ENCODE measurements at regions not wholly inside any gene's neighbourhood (a gene's known extent, or its start where the extent isn't known, plus 50 kb on each side); places are given as distances from the start of the nearest gene placed in this dataset.
"Not testable (repeated sequence)": the region's sequence is repeated elsewhere in the genome, so short reads cannot be mapped to it uniquely, and the experiment has no call there.

- DNase-seq (ENCODE audit: low read depth in 2 of 2): no peak
Observed at GRCh38 chr5:85395526-85395925, 1010.8 kb upstream of the EDIL3 start.

DNA sequence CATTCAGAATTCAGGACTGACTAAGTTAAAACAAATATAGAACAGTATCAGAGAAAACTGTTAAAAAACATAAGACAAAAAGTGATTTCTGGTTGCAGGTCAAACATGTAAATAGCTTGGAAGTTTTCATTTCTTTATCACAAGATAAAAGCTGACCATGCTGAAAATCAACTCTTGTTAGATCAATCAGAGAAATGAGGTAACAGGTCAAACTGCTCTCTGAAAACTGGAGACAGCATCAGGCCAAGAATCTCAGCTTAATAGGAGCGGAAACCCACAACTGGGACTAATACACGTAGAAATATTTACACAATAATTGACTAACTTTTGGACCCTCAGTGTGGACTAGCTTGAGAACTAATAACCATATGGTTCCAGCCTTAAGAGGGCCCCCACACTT is 1012.8 kb upstream of the EDIL3 start:
- no peak for DNase-seq (ENCODE audit: low read depth in 2 of 2)

GRCh38 chr5:85428426-85428934 is 1043.8 kb upstream of the EDIL3 start:
- no peak for DNase-seq (ENCODE audit: low read depth in 2 of 2)

GRCh38 chr5:85431726-85432125 is 1047.0 kb upstream of the EDIL3 start:
- DNase-seq (ENCODE audit: low read depth in 2 of 2): not testable (repeated sequence)

DNA sequence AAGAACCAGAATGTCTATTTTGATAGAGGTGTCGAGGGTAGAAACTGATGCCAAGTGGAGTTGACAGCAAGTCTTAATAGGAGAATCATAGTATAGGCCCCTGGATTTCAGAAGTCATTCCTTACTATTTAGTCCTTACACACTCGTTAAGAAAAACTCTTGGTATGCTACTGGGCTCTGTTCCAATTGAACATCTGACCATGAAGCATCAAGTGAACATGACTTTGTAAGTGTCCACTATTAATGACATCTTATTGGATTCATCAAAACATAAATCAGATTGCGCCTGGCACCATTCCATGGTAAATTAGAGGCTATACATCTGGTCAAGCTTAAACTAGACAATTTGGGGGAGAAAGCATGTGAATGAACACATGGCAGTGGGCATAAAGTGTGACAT is 1056.5 kb upstream of the EDIL3 start:
- DNase-seq (ENCODE audit: low read depth in 2 of 2): no peak

DNA sequence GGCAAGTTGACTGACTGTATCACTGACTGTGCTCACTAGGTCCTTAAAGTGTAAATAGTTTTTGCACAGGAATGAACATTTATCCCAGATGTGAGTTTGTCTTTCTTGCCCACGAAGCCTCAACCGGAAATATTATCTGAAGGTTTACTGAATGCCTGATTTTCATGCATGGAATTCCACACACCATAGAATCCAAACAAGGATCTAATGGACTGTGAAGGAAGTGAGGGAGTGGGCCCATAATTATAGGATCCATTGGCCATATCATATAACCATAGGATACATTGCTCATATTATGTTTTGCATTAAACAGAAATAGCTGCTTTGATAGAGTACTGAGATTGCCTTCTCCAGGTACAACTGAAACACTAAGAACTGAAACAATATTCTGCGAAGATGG is 1057.2 kb upstream of the EDIL3 start:
- DNase-seq (ENCODE audit: low read depth in 2 of 2): no peak

DNA sequence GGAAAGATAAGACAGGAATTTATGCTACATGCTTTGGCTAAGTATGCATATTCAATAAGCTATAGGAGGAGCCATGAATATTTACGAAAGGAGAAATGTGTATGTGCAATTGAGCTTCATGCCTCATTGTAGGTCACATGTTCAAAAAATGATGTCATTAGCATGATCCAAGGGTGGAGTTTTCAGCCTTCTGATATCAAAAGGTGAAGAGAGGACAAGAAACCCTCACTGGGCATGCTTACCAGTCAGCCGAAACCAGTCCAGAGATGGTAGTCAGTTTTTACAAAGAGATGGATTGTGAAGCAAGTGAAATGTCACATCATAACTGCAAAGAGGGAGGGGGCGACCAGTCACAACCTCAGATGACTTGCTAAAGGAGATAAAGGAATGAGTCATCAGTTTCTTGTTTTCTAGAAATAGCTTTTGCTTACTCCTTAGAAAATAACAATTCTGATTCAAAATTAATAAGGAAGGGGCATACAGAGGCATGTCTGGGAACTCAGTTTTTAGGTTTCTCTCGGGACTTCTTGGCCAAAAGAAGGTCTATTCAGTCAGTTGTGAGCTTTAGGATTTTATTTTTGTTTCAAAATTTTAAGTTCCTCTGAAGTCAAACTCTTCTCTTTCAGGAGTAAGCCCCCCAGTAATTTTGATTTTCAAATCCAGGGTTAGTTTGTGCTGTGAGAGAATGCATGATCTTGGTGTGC is 1067.8 kb upstream of the EDIL3 start:
- DNase-seq (ENCODE audit: low read depth in 2 of 2): no peak

GRCh38 chr5:85453026-85453349 is 1068.3 kb upstream of the EDIL3 start:
- DNase-seq (ENCODE audit: low read depth in 2 of 2): no peak

GRCh38 chr5:85458319-85458718 is 1073.6 kb upstream of the EDIL3 start:
- no peak for DNase-seq (ENCODE audit: low read depth in 2 of 2)

GRCh38 chr5:85462957-85463356 is 1078.3 kb upstream of the EDIL3 start:
- DNase-seq (ENCODE audit: low read depth in 2 of 2): no peak

DNA sequence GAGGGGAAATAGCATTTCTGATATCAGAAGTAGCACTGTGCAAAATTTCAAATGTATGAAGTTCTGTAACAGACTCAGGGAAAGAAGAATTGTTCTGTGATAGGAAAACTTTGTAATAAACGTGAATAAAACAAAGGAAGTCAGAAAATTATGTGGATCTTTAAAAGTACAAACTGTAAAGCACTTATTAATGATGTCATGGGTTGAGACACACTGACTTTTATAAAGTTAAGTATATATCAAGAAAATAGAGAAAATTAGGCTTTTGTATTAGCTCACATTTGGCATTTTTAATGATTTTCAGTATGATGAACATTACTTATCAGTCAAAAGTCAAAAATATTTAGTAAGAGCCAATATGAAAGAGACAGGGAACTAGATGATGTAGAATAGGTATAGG is 1081.7 kb upstream of the EDIL3 start:
- no peak for DNase-seq (ENCODE audit: low read depth in 2 of 2)

DNA sequence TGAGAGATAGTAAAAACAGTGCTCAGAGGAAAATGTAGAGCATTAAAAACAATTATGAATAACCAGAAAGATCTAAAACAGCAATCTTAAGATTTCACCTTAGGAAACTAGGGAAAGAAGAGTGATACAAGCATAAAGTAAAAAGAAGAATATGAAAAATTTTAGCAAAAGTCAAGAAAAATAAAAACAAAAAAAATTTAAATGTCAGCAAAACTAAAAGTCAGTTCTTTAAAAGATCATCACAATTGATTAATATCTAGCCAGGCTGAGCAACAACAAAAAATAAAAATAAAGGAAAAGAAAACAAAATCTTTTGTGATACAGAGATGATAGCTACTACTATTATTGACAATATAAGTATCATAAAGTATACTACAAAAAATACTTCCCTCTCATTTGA is 1088.1 kb upstream of the EDIL3 start:
- no peak for DNase-seq (ENCODE audit: low read depth in 2 of 2)

DNA sequence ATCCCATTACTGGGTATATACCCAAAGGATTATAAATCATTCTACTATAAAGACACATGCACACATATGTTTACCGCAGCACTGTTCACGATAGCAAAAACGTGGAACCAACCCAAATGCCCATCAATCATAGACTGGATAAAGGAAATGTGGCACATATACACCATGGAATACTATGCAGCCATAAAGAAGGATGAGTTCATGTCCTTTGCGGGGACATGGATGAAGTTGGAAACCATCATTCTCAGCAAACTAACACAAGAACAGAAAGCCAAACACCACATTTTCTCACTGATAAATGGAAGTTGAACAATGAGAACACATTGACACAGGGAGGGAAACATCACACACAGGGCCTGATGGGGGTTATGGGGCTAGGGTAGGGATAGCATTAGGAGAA is 1090.5 kb upstream of the EDIL3 start:
- not testable (repeated sequence) for DNase-seq (ENCODE audit: low read depth in 2 of 2)

GRCh38 chr5:85476617-85477016 is 1091.9 kb upstream of the EDIL3 start:
- no peak for DNase-seq (ENCODE audit: low read depth in 2 of 2)

DNA sequence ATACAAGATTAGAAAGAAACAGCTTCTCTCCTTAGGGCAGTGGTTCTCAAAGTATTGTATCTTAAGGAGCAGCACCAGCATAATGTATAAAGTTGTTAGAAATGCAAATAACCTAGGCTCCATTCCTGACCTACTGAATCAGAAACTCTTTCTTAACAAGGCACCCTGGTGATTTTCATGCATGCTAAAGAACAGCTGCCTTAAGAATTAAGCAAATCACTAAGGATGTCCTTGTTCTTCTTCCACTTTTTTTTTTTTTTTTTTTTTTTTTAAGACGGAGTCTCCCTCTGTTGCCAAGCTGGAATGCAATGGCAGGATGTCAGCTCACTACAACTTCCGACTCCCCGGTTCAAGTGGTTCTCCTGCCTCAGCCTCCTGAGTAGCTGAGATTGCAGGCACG is 1095.2 kb upstream of the EDIL3 start:
- no peak for DNase-seq (ENCODE audit: low read depth in 2 of 2)

GRCh38 chr5:85484982-85485574 is 1100.4 kb upstream of the EDIL3 start:
- DNase-seq (ENCODE audit: low read depth in 2 of 2): no peak

GRCh38 chr5:85488295-85488694 is 1103.6 kb upstream of the EDIL3 start:
- no peak for DNase-seq (ENCODE audit: low read depth in 2 of 2)

DNA sequence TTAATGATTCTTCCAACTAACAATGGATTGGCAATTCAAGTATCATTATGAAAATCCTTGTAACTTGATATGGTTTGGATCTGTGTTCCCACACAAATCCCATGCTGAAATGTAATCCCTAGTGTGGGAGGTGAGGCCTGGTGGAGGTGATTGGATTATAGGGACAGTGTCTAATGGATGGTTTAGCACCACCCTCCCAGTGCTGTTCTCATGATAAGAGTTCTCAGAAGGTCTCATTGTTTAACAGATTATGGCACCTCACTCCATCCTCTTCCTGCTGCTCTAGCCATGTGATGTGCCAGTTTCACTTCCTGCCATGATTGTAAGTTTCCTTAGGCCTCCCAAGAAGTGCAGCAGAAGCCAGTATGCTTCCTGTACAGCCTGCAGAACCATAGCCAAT is 1116.2 kb upstream of the EDIL3 start:
- no peak for DNase-seq (ENCODE audit: low read depth in 2 of 2)

DNA sequence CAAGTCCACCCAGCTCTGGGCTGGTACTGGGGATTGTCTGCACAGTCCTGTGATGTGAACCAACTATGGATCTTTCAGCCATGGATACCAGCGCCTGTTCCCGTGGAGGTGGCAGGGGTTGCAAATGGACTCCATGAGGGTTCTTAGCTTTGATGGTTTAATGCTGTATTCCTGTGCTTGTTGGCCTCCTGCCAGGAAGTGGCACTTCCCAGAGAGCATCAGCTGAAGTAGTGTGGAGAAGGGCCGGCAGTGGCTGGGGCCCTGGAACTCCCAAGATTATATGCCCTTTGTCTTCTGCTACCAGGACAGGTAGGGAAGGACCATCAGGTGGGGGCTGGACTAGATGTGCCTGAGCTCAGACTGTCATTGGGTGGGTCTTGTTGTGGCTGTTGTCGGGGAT is 1104.8 kb upstream of the COX7C start:
- no peak for DNase-seq (ENCODE audit: low read depth in 2 of 2)

DNA sequence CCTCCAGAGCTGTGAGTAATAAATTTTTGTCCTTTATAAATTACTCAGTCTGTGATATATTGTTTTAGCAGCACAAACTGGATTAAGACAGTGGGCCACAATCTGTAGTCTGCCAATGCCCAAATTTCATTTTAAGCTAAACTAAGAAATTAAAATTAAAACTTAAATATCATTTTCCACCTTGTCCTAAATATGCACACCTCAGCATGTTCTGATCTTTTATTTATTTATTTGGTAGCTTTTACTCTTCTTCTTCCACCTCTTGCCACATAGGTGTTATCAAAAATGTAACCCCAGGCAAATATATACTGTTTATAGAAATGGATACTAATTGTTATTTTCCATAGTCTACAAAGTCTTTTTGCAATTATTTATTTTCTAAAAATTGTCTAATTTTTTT is 1102.2 kb upstream of the COX7C start:
- no peak for DNase-seq (ENCODE audit: low read depth in 2 of 2)

DNA sequence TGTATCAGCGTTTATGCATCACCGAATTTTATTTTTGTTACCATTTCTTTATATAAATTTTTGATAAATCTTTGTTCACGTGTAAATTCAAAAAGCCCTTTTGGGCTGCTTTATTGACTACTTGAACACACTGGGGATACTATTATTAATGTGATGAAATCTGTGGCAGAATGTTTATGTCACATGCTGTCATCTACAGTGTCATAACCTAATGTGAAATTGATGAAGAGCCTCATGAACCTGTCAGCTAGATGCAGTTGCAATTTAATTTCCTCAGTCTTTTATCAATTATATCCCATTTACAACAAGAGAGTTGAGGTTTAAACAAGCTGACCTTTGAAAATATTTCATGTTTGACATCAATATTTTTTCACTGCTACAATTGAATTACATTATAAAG is 1100.4 kb upstream of the COX7C start:
- DNase-seq (ENCODE audit: low read depth in 2 of 2): no peak

GRCh38 chr5:85533341-85534047 is 1084.2 kb upstream of the COX7C start:
- no peak for DNase-seq (ENCODE audit: low read depth in 2 of 2)

DNA sequence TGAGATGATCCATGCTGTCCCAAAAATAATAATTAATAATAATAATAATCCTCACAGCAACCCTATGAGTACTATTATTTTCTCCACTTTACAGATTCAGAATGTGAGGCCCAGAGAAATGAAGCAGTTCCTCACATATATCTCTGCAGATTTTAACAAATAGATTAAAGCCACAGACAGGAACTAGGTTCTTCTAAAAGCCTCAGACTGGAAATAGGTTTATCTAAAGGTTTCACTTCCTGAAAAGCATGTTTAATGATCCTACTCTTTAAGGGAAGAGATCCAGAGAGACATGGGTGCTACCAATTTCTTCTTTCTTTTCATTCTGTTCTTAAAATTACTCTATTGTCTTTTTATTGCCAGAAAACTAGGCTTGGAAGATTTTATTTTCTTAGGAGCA is 1079.4 kb upstream of the COX7C start:
- DNase-seq (ENCODE audit: low read depth in 2 of 2): no peak

Measured in fibroblast of skin of left biceps (primary cell).